ENCODE measurements at regions not wholly inside any gene's neighbourhood (a gene's known extent, or its start where the extent isn't known, plus 50 kb on each side); places are given as distances from the start of the nearest gene placed in this dataset.

GRCh38 chr9:82491604-82492003 is 503.0 kb downstream of the SPATA31D1 start:
- no peak for TF ChIP-seq SIN3A (IDR thresholded peaks at IDR 0.05; ENCODE audit: borderline replicate concordance, insufficient read depth, low read length)
- TF ChIP-seq TAF1 (IDR thresholded peaks at IDR 0.05; ENCODE audit: borderline replicate concordance, insufficient read depth, low read length), result no peak
- no peak for TF ChIP-seq REST (IDR thresholded peaks at IDR 0.05; ENCODE audit: insufficient read depth in 1 of 2, low read depth in 2 of 2, low read length in 2 of 2)
- TF ChIP-seq POLR2AphosphoS5 (IDR thresholded peaks at IDR 0.05; ENCODE audit: low read depth, low read length), result no peak
- TF ChIP-seq FOXP2 (optimal IDR thresholded peaks at IDR 0.05; ENCODE audit: borderline replicate concordance, extremely low read depth, extremely low read length, insufficient read depth), result no peak

GRCh38 chr9:82492274-82492673 is 503.7 kb downstream of the SPATA31D1 start:
- TF ChIP-seq POLR2AphosphoS5 (IDR thresholded peaks at IDR 0.05; ENCODE audit: low read depth, low read length), result no peak
- TF ChIP-seq REST (IDR thresholded peaks at IDR 0.05; ENCODE audit: insufficient read depth in 1 of 2, low read depth in 2 of 2, low read length in 2 of 2), result no peak
- TF ChIP-seq SIN3A (IDR thresholded peaks at IDR 0.05; ENCODE audit: borderline replicate concordance, insufficient read depth, low read length), result no peak
- TF ChIP-seq FOXP2 (optimal IDR thresholded peaks at IDR 0.05; ENCODE audit: borderline replicate concordance, extremely low read depth, extremely low read length, insufficient read depth), result no peak
- no peak for TF ChIP-seq TAF1 (IDR thresholded peaks at IDR 0.05; ENCODE audit: borderline replicate concordance, insufficient read depth, low read length)

- TF ChIP-seq REST (IDR thresholded peaks at IDR 0.05; ENCODE audit: insufficient read depth in 1 of 2, low read depth in 2 of 2, low read length in 2 of 2) (no peak), FOXP2 (optimal IDR thresholded peaks at IDR 0.05; ENCODE audit: borderline replicate concordance, extremely low read depth, extremely low read length, insufficient read depth) (no peak), SIN3A (IDR thresholded peaks at IDR 0.05; ENCODE audit: borderline replicate concordance, insufficient read depth, low read length) (no peak), TAF1 (IDR thresholded peaks at IDR 0.05; ENCODE audit: borderline replicate concordance, insufficient read depth, low read length) (no peak), POLR2AphosphoS5 (IDR thresholded peaks at IDR 0.05; ENCODE audit: low read depth, low read length) (no peak)
Observed at GRCh38 chr9:82495884-82496777, 507.6 kb downstream of the SPATA31D1 start.

GRCh38 chr9:82498541-82499317 is 510.2 kb downstream of the SPATA31D1 start:
- TF ChIP-seq POLR2AphosphoS5 (IDR thresholded peaks at IDR 0.05; ENCODE audit: low read depth, low read length) (no peak), FOXP2 (optimal IDR thresholded peaks at IDR 0.05; ENCODE audit: borderline replicate concordance, extremely low read depth, extremely low read length, insufficient read depth) (no peak), SIN3A (IDR thresholded peaks at IDR 0.05; ENCODE audit: borderline replicate concordance, insufficient read depth, low read length) (no peak)

- TF ChIP-seq REST (IDR thresholded peaks at IDR 0.05; ENCODE audit: insufficient read depth in 1 of 2, low read depth in 2 of 2, low read length in 2 of 2) (no peak), FOXP2 (optimal IDR thresholded peaks at IDR 0.05; ENCODE audit: borderline replicate concordance, extremely low read depth, extremely low read length, insufficient read depth) (no peak), SIN3A (IDR thresholded peaks at IDR 0.05; ENCODE audit: borderline replicate concordance, insufficient read depth, low read length) (no peak), POLR2AphosphoS5 (IDR thresholded peaks at IDR 0.05; ENCODE audit: low read depth, low read length) (no peak), TAF1 (IDR thresholded peaks at IDR 0.05; ENCODE audit: borderline replicate concordance, insufficient read depth, low read length) (no peak)
Observed at GRCh38 chr9:82499337-82499736, 510.8 kb downstream of the SPATA31D1 start.

All from PFSK-1 (cell line).